NCI-H2029 (cell line): ENCODE measurements at regions not wholly inside any gene's neighbourhood (a gene's known extent, or its start where the extent isn't known, plus 50 kb on each side); places are given as distances from the start of the nearest gene placed in this dataset.
"Not testable (repeated sequence)": the region's sequence is repeated elsewhere in the genome, so short reads cannot be mapped to it uniquely, and the experiment has no call there.

ENCODE experiments used
- DNase-seq: peaks from one replicate; lab custom pipeline; 2025; lab: John Stamatoyannopoulos, UW

- DNase-seq, result no peak
Measured at GRCh38 chr2:186991766-186992417, 142.9 kb upstream of the ZSWIM2 start.

GRCh38 chr2:186984966-186985365, 136.0 kb upstream of the ZSWIM2 start:
- peak; percentile 5 for DNase-seq

- DNase-seq, result no peak
Measured at GRCh38 chr2:186984481-186984880, 135.5 kb upstream of the ZSWIM2 start.

GRCh38 chr2:186980787-186981550, 132.0 kb upstream of the ZSWIM2 start:
- peak; percentile 40 for DNase-seq

GRCh38 chr2:186980117-186980442, 131.1 kb upstream of the ZSWIM2 start:
- DNase-seq, result no peak

GRCh38 chr2:186979439-186980116, 130.6 kb upstream of the ZSWIM2 start:
- no peak for DNase-seq

GRCh38 chr2:186977433-186978045, 128.6 kb upstream of the ZSWIM2 start:
- DNase-seq, result no peak

GRCh38 chr2:186976329-186976728, 127.4 kb upstream of the ZSWIM2 start:
- DNase-seq, result no peak

- no peak for DNase-seq
Measured at GRCh38 chr2:186972281-186972970, 123.5 kb upstream of the ZSWIM2 start.

GRCh38 chr2:186968277-186968676, 119.3 kb upstream of the ZSWIM2 start:
- DNase-seq, result no peak

- DNase-seq, result no peak
Measured at GRCh38 chr2:186966015-186966414, 117.0 kb upstream of the ZSWIM2 start.

- DNase-seq, result no peak
Measured at GRCh38 chr2:186962085-186962747, 113.2 kb upstream of the ZSWIM2 start.

GRCh38 chr2:186960241-186960640, 111.3 kb upstream of the ZSWIM2 start:
- not testable (repeated sequence) for DNase-seq

- DNase-seq, result no peak
Measured at GRCh38 chr2:186959486-186959885, 110.5 kb upstream of the ZSWIM2 start.

GRCh38 chr2:186950694-186951093, 101.7 kb upstream of the ZSWIM2 start:
- no peak for DNase-seq

- no peak for DNase-seq
Measured at GRCh38 chr2:186949726-186950256, 100.8 kb upstream of the ZSWIM2 start.

GRCh38 chr2:186947516-186947915, 98.5 kb upstream of the ZSWIM2 start:
- no peak for DNase-seq

- DNase-seq, result no peak
Measured at GRCh38 chr2:186946896-186947467, 98.0 kb upstream of the ZSWIM2 start.

GRCh38 chr2:186941853-186942252, 92.9 kb upstream of the ZSWIM2 start:
- DNase-seq, result no peak

- no peak for DNase-seq
Measured at GRCh38 chr2:186940463-186940862, 91.5 kb upstream of the ZSWIM2 start.

- no peak for DNase-seq
Measured at GRCh38 chr2:186934420-186934819, 85.5 kb upstream of the ZSWIM2 start.
